ENCODE measurements at regions not wholly inside any gene's neighbourhood (a gene's known extent, or its start where the extent isn't known, plus 50 kb on each side); places are given as distances from the start of the nearest gene placed in this dataset.

GRCh38 chr4:155060419-155060818 is 148.0 kb upstream of the NPY2R start:
- no peak for TF ChIP-seq POLR2A (IDR thresholded peaks at IDR 0.05)
- TF ChIP-seq CTCF (IDR thresholded peaks at IDR 0.05), result no peak
